ENCODE measurements at regions not wholly inside any gene's neighbourhood (a gene's known extent, or its start where the extent isn't known, plus 50 kb on each side); places are given as distances from the start of the nearest gene placed in this dataset.

DNA sequence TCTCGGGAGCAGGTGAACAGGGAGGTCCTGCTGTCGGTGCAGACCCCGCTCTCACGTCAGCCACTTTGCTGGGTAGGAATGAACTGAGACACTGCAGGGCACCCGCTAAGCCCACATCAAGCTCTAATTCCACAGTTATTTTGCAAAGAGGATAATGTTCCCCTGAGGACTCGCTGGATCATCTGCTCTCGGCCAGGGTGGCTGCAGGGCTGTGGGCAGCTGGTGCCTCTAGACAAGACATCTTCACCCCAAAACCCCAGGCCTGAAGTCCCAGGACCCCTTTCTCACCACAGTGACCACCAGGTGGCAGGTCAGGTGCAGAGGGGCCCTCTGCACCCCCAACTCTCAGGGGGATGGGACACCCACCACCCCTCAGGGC, 135.1 kb upstream of the PPP1R26 start:
- no peak overlapping the region for H4K8ac ChIP-seq (ENCODE audit: low read depth in 2 of 2, low read length in 2 of 2)
- no peak overlapping the region for H2BK120ac ChIP-seq (ENCODE audit: low read depth, low read length)
- H3K79me1 ChIP-seq (ENCODE audit: low read depth in 1 of 2, low read length in 2 of 2), result no peaks in the 10 kb centered on the region
- H2BK15ac ChIP-seq (ENCODE audit: low read depth, low read length), result no peak overlapping the region
- H3K9me3 ChIP-seq (ENCODE audit: control insufficient read depth, insufficient read depth, low read length), result no peaks in the 10 kb centered on the region
- H3K27me3 ChIP-seq (ENCODE audit: control insufficient read depth, insufficient read depth, low read length), result no peaks in the 10 kb centered on the region; the same call in 1 of the 2 replicates
- no peaks in the 10 kb centered on the region for H3K36me3 ChIP-seq (ENCODE audit: control insufficient read depth, insufficient read depth, low read length)
- no TSS peak for BruUV-seq (replicated peaks)
- dilution Hi-C loops (cut with HindIII; ENCODE audit: low sequenced_read_pairs, unreplicated experiment) (no loop called here), intact Hi-C loops (cut with micrococcal nuclease) (no loop called here), in situ Hi-C loops (cut with MboI; ENCODE audit: low sequenced_read_pairs) (no loop called here)
- ATAC-seq (ENCODE audit: low read depth) (no peak), DNase-seq (no peak)
- WGBS, 2 experiments (ENCODE audit: extremely low coverage in 2 of 2, insufficient read length in 1 of 2), result 53% methylated on average over 3 of the region's 7 CpGs; no CpG with 5 or more reads in 1 of the 2 experiments
- no peak overlapping the region for H3K27ac ChIP-seq (ENCODE audit: insufficient read depth, low read length)
- H3K4me1 ChIP-seq (ENCODE audit: control insufficient read depth, insufficient read depth, low read length), result no peaks in the 10 kb centered on the region
- H3K23ac ChIP-seq (ENCODE audit: low read depth, low read length), result no peak overlapping the region
- no peak overlapping the region for H3K14ac ChIP-seq (replicated peaks; ENCODE audit: low read depth, low read length)
- no peaks in the 10 kb centered on the region for H3K9me1 ChIP-seq (ENCODE audit: insufficient read depth, low read length)
- CTCF ChIA-PET, result no interaction called here
- no peak for TF ChIP-seq MXI1 (IDR thresholded peaks at IDR 0.05; ENCODE audit: borderline replicate concordance, low read depth, low read length)
- TF ChIP-seq POLR2A (IDR thresholded peaks at IDR 0.05; ENCODE audit: low read depth, low read length), result no peak
- TF ChIP-seq MAFK (IDR thresholded peaks at IDR 0.05; ENCODE audit: low read depth, low read length), result no peak
- no peak for TF ChIP-seq MAZ (IDR thresholded peaks at IDR 0.05; ENCODE audit: borderline replicate concordance, low read depth, low read length)
- TF ChIP-seq, protein P1, sequence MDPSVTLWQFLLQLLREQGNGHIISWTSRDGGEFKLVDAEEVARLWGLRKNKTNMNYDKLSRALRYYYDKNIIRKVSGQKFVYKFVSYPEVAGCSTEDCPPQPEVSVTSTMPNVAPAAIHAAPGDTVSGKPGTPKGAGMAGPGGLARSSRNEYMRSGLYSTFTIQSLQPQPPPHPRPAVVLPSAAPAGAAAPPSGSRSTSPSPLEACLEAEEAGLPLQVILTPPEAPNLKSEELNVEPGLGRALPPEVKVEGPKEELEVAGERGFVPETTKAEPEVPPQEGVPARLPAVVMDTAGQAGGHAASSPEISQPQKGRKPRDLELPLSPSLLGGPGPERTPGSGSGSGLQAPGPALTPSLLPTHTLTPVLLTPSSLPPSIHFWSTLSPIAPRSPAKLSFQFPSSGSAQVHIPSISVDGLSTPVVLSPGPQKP (IDR thresholded peaks at IDR 0.05; ENCODE audit: borderline replicate concordance, low read depth, low read length), result no peak
- no peak for TF ChIP-seq RAD21 (IDR thresholded peaks at IDR 0.05; ENCODE audit: low read length)
- TF ChIP-seq NFE2L2 (IDR thresholded peaks at IDR 0.05; ENCODE audit: low read depth, low read length), result no peak
- no peak for TF ChIP-seq RCOR1 (IDR thresholded peaks at IDR 0.05; ENCODE audit: insufficient replicate concordance, low read length)
- TF ChIP-seq FOS (IDR thresholded peaks at IDR 0.05; ENCODE audit: low read depth, low read length), result no peak
- no peak for TF ChIP-seq RFX5 (IDR thresholded peaks at IDR 0.05; ENCODE audit: low read depth, low read length)
- TF ChIP-seq BHLHE40 (IDR thresholded peaks at IDR 0.05; ENCODE audit: low read depth, low read length), result no peak
- no peak for TF ChIP-seq SMC3 (IDR thresholded peaks at IDR 0.05; ENCODE audit: low read depth, low read length)
- TF ChIP-seq, protein P2, sequence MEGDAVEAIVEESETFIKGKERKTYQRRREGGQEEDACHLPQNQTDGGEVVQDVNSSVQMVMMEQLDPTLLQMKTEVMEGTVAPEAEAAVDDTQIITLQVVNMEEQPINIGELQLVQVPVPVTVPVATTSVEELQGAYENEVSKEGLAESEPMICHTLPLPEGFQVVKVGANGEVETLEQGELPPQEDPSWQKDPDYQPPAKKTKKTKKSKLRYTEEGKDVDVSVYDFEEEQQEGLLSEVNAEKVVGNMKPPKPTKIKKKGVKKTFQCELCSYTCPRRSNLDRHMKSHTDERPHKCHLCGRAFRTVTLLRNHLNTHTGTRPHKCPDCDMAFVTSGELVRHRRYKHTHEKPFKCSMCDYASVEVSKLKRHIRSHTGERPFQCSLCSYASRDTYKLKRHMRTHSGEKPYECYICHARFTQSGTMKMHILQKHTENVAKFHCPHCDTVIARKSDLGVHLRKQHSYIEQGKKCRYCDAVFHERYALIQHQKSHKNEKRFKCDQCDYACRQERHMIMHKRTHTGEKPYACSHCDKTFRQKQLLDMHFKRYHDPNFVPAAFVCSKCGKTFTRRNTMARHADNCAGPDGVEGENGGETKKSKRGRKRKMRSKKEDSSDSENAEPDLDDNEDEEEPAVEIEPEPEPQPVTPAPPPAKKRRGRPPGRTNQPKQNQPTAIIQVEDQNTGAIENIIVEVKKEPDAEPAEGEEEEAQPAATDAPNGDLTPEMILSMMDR (conservative IDR thresholded peaks at IDR 0.05; ENCODE audit: low read depth, low read length), result no peak
- H4K5ac ChIP-seq (ENCODE audit: low read depth, low read length), result no peak overlapping the region
- H2BK20ac ChIP-seq (ENCODE audit: low read depth, low read length), result no peak overlapping the region
- H2AK5ac ChIP-seq (ENCODE audit: low read depth, low read length), result no peak overlapping the region
- no peak overlapping the region for H2AFZ ChIP-seq (replicated peaks; ENCODE audit: low read length, poor library complexity)
- no peak overlapping the region for H3K18ac ChIP-seq (ENCODE audit: low read depth, low read length)
- no peak overlapping the region for H2AK9ac ChIP-seq (replicated peaks; ENCODE audit: low read depth, low read length, poor library complexity)
- H2BK5ac ChIP-seq (ENCODE audit: low read depth, low read length, poor library complexity, severe bottlenecking), result no peak overlapping the region
- H3K4me3 ChIP-seq (ENCODE audit: insufficient read depth, low read depth, low read length), result no peak overlapping the region
- POLR2A ChIA-PET (ENCODE audit: unreplicated experiment), result no interaction called here
- no peaks in the 10 kb centered on the region for H4K20me1 ChIP-seq (ENCODE audit: insufficient read depth, low read length)
- no peak overlapping the region for H3K9ac ChIP-seq (ENCODE audit: low read depth, low read length)
- H3K56ac ChIP-seq (ENCODE audit: extremely low read depth, insufficient read depth, low read length), result no peak overlapping the region
- no peak overlapping the region for H3K4ac ChIP-seq (ENCODE audit: low read depth, low read length)
- H3K4me2 ChIP-seq (ENCODE audit: low read depth, low read length), result no peak overlapping the region
- H4K91ac ChIP-seq (ENCODE audit: insufficient read depth, low read depth, low read length), result no peak overlapping the region

Data from IMR-90 (cell line).